Brain microvascular endothelial cell (primary cell): ENCODE measurements at regions not wholly inside any gene's neighbourhood (a gene's known extent, or its start where the extent isn't known, plus 50 kb on each side); places are given as distances from the start of the nearest gene placed in this dataset.

Experiments used
- DNase-seq: peaks from one replicate; pipeline ENCODE4 v3.0.0-alpha.2; 2020
- H3K27ac ChIP-seq: fragments of 250-450 bp; sonication (Bioruptor Pico); 2 replicates; pipeline ENCODE4 v1.5.1; 2020; ENCODE audit warnings: mild to moderate bottlenecking, moderate library complexity
- H3K27me3 ChIP-seq: fragments of 250-450 bp; sonication (Bioruptor Pico); replicated peaks from 2 replicates; pipeline ENCODE4 v1.5.1; 2020; ENCODE audit warnings: mild to moderate bottlenecking
- H3K36me3 ChIP-seq: fragments of 250-450 bp; sonication (Bioruptor Pico); replicated peaks from 2 replicates; pipeline ENCODE4 v1.5.1; 2020; ENCODE audit warnings: mild to moderate bottlenecking
- H3K4me3 ChIP-seq: 2 replicates; pipeline ENCODE4 v1.5.1; 2011; ENCODE audit warnings: low read depth, mild to moderate bottlenecking, control low read depth, low read length, moderate library complexity
- CTCF ChIP-seq: IDR thresholded peaks from 2 replicates; pipeline ENCODE4 v1.5.1; 2011; ENCODE audit warnings: low read depth, mild to moderate bottlenecking, moderate library complexity, low read length, control low read depth, inconsistent platforms; ENCODE audit errors: missing control alignments
- in situ Hi-C: cut with HindIII; loops from 2 replicates; pipeline ENCODE4 v1.10.0; 2017; ENCODE audit warnings: low sequenced_read_pairs, low pct_ligation_motif_present

- no peak overlapping the region for H3K4me3 ChIP-seq
- in situ Hi-C loops, result no loop called here
- no peak for TF ChIP-seq CTCF
- DNase-seq, result no peak
- H3K27me3 ChIP-seq, result peaks cover 10% of the 10 kb centered on the region
- H3K27ac ChIP-seq, result no peak overlapping the region
- no peaks in the 10 kb centered on the region for H3K36me3 ChIP-seq
These were observed 78.5 kb upstream of the FBRSL1 start for GRCh38 chr12:132411457-132411856.

DNA sequence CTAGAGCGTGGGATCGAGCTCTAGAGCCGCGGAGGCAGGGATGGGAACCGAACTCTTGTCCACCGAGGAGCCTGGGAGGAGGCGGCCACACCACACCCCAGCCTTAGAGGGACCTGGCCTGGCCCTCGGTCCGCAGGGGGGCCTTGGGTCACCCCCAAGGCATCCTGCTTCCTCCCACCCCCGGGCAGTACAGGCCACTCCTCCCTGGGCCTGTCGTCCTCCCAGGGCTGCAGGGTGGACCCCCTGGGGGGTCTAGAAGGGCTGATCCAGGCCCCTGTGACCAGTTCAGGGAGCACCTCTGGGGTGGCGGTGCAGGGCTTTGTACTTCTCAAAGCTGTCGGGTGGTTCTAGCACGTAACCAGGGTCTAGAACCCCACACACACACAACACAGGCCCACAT, 79.1 kb upstream of the FBRSL1 start:
- TF ChIP-seq CTCF, result no peak
- no peak for DNase-seq
- no peak overlapping the region for H3K4me3 ChIP-seq
- H3K36me3 ChIP-seq, result no peaks in the 10 kb centered on the region
- in situ Hi-C loops, result no loop called here
- peaks cover 11% of the 10 kb centered on the region for H3K27me3 ChIP-seq
- H3K27ac ChIP-seq, result no peak overlapping the region

DNA sequence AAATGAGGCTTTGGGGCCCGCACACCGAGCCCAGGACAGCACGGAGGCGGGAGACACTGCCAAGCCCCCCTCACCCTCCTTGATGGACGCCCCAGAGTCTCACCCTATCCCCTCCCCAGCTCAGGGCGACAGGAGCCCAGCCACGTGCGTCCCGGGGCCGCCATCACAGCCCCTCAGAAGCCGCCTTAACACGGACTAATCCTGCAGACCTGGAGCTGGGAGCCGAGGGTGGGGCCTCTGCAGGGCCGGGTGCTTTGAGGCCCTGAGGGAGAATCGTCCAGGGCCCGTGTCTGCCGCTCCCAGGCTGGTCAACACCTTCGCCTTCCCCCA, 79.7 kb upstream of the FBRSL1 start:
- H3K36me3 ChIP-seq, result no peaks in the 10 kb centered on the region
- no peak overlapping the region for H3K4me3 ChIP-seq
- no peak for TF ChIP-seq CTCF
- peaks cover 13% of the 10 kb centered on the region for H3K27me3 ChIP-seq
- no peak overlapping the region for H3K27ac ChIP-seq
- in situ Hi-C loops, result no loop called here
- no peak for DNase-seq

- no peak overlapping the region for H3K27ac ChIP-seq
- H3K27me3 ChIP-seq, result peaks cover 17% of the 10 kb centered on the region
- no peak for TF ChIP-seq CTCF
- DNase-seq, result no peak
- no peak overlapping the region for H3K4me3 ChIP-seq
- H3K36me3 ChIP-seq, result no peaks in the 10 kb centered on the region
- in situ Hi-C loops, result no loop called here
These were observed 80.3 kb upstream of the FBRSL1 start for GRCh38 chr12:132409495-132410295.

- H3K27me3 ChIP-seq, result peaks cover 17% of the 10 kb centered on the region
- H3K27ac ChIP-seq, result no peak overlapping the region
- DNase-seq, result no peak
These were observed 79.5 kb upstream of the GALNT9 start for GRCh38 chr12:132408626-132409494.

More at GRCh38 chr12:132408626-132409494, 79.5 kb upstream of the GALNT9 start:
- no peaks in the 10 kb centered on the region for H3K36me3 ChIP-seq
- TF ChIP-seq CTCF, result no peak
- H3K4me3 ChIP-seq, result no peak overlapping the region
- in situ Hi-C loops, result no loop called here
